OCI-LY1 (cell line): ENCODE measurements at regions not wholly inside any gene's neighbourhood (a gene's known extent, or its start where the extent isn't known, plus 50 kb on each side); places are given as distances from the start of the nearest gene placed in this dataset.
"Not testable (repeated sequence)": the region's sequence is repeated elsewhere in the genome, so short reads cannot be mapped to it uniquely, and the experiment has no call there.

Experiments used
- H2AFZ ChIP-seq: fragments of 200-600 bp; sonication (generic), shearing (Covaris generic); 2 replicates; pipeline ENCODE4 v1.6.0; 2014; ENCODE audit warnings: antibody characterized with exemption, mild to moderate bottlenecking, low read length
- H3F3A ChIP-seq: fragments of 200-600 bp; sonication (generic), shearing (Covaris generic); 2 replicates; pipeline ENCODE4 v1.6.0; 2014; ENCODE audit warnings: mild to moderate bottlenecking, antibody characterized with exemption, low read length, moderate library complexity; ENCODE audit not compliant: insufficient read depth
- H3K27ac ChIP-seq: fragments of 200-600 bp; sonication (generic); 2 replicates; pipeline ENCODE4 v1.5.1; 2014; ENCODE audit warnings: low read length, mixed run types, mild to moderate bottlenecking, low read depth; ENCODE audit not compliant: poor library complexity, severe bottlenecking
- H3K27me3 ChIP-seq: fragments of 200-600 bp; sonication (generic); 2 replicates; pipeline ENCODE4 v1.6.0; 2014; ENCODE audit warnings: antibody characterized with exemption, mild to moderate bottlenecking, low read length, moderate library complexity; ENCODE audit not compliant: insufficient read depth
- H3K36me3 ChIP-seq: fragments of 200-600 bp; sonication (generic); 2 replicates; pipeline ENCODE4 v1.6.1; 2014; ENCODE audit warnings: mild to moderate bottlenecking, antibody characterized with exemption, low read length, moderate library complexity, mixed read lengths; ENCODE audit not compliant: insufficient read depth
- H3K4me1 ChIP-seq: fragments of 200-600 bp; sonication (generic); 2 replicates; pipeline ENCODE4 v1.5.1; 2014; ENCODE audit warnings: mild to moderate bottlenecking, low read length, moderate library complexity; ENCODE audit not compliant: insufficient read depth, severe bottlenecking
- H3K4me2 ChIP-seq: fragments of 200-600 bp; sonication (generic), shearing (Covaris generic); 2 replicates; pipeline ENCODE4 v1.6.1; 2014; ENCODE audit warnings: low read length
- H3K4me3 ChIP-seq: fragments of 200-600 bp; sonication (generic); 2 replicates; pipeline ENCODE4 v1.5.1; 2014; ENCODE audit warnings: low read length, low read depth, mild to moderate bottlenecking, mixed read lengths; ENCODE audit not compliant: poor library complexity, severe bottlenecking
- H3K79me2 ChIP-seq: fragments of 200-600 bp; shearing (Covaris generic); 2 replicates; pipeline ENCODE4 v1.6.1; 2016; ENCODE audit warnings: mixed run types, low read length, mixed read lengths; ENCODE audit not compliant: insufficient read depth
- H3K9ac ChIP-seq: fragments of 200-600 bp; sonication (generic), shearing (Covaris generic); 2 replicates; pipeline ENCODE4 v1.6.1; 2014; ENCODE audit warnings: mild to moderate bottlenecking, low read length, mixed read lengths
- H3K9me2 ChIP-seq: fragments of 200-600 bp; sonication (generic), shearing (Covaris generic); 2 replicates; pipeline ENCODE4 v1.6.1; 2014; ENCODE audit warnings: low read depth, mild to moderate bottlenecking, low read length, mixed read lengths
- H3K9me3 ChIP-seq: fragments of 200-600 bp; shearing (Covaris generic); 2 replicates; pipeline ENCODE4 v1.6.1; 2014; ENCODE audit warnings: low read length, mixed read lengths
- H4K20me1 ChIP-seq: fragments of 200-600 bp; sonication (generic), shearing (Covaris generic); 2 replicates; pipeline ENCODE4 v1.6.0; 2016; ENCODE audit warnings: mild to moderate bottlenecking, low read length; ENCODE audit not compliant: insufficient read depth
- EZH2 ChIP-seq: fragments of 200-600 bp; sonication (generic), shearing (Covaris generic); IDR thresholded peaks from 2 replicates; pipeline ENCODE4 v1.8.0; 2017; ENCODE audit warnings: borderline replicate concordance, mixed run types, mild to moderate bottlenecking, antibody characterized with exemption, low read length, moderate library complexity, mixed read lengths
- TF ChIP-seq, protein P1 (sequence below): fragments of 200-600 bp; sonication (generic), shearing (Covaris generic); IDR thresholded peaks from 2 replicates; pipeline ENCODE4 v1.5.1; 2017; ENCODE audit warnings: mild to moderate bottlenecking, antibody characterized with exemption, low read length, moderate library complexity, mixed read lengths

DNA sequence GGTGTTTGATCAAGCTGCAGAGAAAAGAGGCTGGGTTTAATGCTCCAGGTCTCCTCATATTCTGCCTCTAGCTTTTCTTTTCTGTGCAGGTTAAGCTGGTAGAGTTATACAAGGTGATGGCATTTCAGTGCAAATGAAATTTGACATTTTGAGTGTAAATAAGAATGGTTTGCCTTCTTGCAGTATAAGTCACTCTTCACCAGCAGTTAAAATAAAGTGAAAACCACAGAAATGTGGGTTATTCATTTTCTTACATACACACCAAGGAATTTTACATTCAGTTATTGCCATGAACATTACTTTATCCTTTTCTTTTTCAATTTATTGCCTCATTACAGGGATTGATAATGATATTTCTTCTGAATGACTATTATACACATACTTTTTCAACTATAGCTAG lies 337.5 kb upstream of the PCSK5 start:
- Histone ChIP-seq H3K27ac (no peak overlapping the region), H3K36me3 (no peaks in the 10 kb centered on the region), H3K79me2 (no peaks in the 10 kb centered on the region), H3K27me3 (no peaks in the 10 kb centered on the region; the same call in 1 of the 2 replicates), H3K9me3 (no peaks in the 10 kb centered on the region), H3K9ac (no peak overlapping the region), H3K4me1 (no peaks in the 10 kb centered on the region), H4K20me1 (no peaks in the 10 kb centered on the region), H2AFZ (no peak overlapping the region), H3F3A (no peaks in the 10 kb centered on the region), H3K4me2 (no peak overlapping the region), H3K4me3 (no peak overlapping the region), H3K9me2 (no peaks in the 10 kb centered on the region)
- TF ChIP-seq, protein P1, sequence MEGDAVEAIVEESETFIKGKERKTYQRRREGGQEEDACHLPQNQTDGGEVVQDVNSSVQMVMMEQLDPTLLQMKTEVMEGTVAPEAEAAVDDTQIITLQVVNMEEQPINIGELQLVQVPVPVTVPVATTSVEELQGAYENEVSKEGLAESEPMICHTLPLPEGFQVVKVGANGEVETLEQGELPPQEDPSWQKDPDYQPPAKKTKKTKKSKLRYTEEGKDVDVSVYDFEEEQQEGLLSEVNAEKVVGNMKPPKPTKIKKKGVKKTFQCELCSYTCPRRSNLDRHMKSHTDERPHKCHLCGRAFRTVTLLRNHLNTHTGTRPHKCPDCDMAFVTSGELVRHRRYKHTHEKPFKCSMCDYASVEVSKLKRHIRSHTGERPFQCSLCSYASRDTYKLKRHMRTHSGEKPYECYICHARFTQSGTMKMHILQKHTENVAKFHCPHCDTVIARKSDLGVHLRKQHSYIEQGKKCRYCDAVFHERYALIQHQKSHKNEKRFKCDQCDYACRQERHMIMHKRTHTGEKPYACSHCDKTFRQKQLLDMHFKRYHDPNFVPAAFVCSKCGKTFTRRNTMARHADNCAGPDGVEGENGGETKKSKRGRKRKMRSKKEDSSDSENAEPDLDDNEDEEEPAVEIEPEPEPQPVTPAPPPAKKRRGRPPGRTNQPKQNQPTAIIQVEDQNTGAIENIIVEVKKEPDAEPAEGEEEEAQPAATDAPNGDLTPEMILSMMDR, result no peak
- no peak for TF ChIP-seq EZH2

DNA sequence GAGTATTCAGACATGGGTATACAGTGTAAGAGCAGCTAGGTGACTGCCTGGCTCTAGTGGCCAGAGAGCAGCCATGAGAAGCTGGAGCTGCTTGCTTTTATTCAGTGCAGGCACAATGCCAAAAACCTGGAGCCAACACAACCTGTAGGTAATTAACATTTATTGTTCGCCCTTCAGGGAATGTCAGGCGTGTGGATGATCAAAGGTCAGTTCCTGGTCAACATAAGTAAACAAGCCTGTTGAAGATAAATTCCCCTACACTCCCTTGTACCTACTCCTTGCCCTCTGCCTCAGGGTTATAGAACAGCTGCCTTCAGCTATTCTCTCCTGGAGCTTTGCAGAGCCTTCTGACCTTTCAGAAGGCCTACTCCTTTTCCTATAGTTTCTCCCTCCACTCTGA lies 323.7 kb upstream of the PCSK5 start:
- H3K9me2 ChIP-seq, H3K27ac ChIP-seq, H2AFZ ChIP-seq, H3K4me1 ChIP-seq, H3K4me3 ChIP-seq, H3F3A ChIP-seq, H3K27me3 ChIP-seq, H3K79me2 ChIP-seq, H3K36me3 ChIP-seq, H3K4me2 ChIP-seq, H3K9ac ChIP-seq, H4K20me1 ChIP-seq, H3K9me3 ChIP-seq: not testable (repeated sequence)

DNA sequence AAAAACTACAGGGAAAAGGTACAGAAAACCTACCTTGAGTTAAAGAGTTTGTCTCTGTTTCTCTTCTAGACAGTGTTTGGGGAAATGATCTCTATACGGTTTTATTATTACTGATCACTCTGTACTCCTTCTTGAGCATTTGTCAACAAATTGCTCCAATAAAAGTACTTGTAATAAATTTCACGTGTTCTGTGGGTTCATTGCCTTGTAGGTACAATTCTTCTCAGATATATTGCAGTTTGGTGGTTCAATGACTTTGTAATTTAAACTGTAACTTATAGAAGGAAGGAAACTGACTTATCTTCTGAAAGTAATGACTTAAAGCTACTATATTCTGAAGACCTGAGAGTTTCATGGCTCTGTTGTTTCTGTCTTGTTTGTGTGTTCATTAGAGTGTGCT lies 319.9 kb upstream of the PCSK5 start:
- Histone ChIP-seq H3K36me3 (no peaks in the 10 kb centered on the region), H3K9ac (no peak overlapping the region), H3K27me3 (no peaks in the 10 kb centered on the region), H3K4me3 (no peak overlapping the region), H2AFZ (no peak overlapping the region), H3K79me2 (no peaks in the 10 kb centered on the region), H3K27ac (no peak overlapping the region), H3F3A (no peaks in the 10 kb centered on the region), H3K4me1 (no peaks in the 10 kb centered on the region), H3K4me2 (no peak overlapping the region), H3K9me3 (no peaks in the 10 kb centered on the region), H4K20me1 (no peaks in the 10 kb centered on the region), H3K9me2 (no peaks in the 10 kb centered on the region)
- TF ChIP-seq, protein P1, result no peak
- TF ChIP-seq EZH2, result no peak

DNA sequence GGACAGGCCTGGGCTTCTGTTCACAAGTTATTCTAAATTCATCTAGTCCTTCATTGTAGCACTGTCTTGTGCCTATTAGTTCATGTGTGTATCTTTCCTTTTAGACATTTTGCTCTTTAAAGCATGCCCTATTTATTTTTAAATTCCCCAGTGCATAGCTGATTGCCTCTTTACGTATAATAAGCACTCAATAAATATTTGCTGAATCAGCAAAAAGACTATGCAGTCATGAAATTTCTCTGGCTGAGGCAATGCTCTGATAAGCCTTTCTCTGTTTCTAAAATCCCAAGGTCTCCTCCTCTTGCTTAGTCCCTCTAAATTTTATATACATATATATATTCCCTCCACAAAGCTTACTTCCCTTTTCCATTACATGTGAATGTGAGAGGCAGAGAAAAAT lies 315.9 kb upstream of the PCSK5 start:
- no peak overlapping the region for H3K4me2 ChIP-seq

More for the DNA sequence above, 315.9 kb upstream of the PCSK5 start:
- H3K4me3 ChIP-seq, result no peak overlapping the region
- no peaks in the 10 kb centered on the region for H3K9me3 ChIP-seq
- no peaks in the 10 kb centered on the region for H4K20me1 ChIP-seq
- H3K9me2 ChIP-seq, result no peaks in the 10 kb centered on the region
- TF ChIP-seq, protein P1, result no peak
- TF ChIP-seq EZH2, result no peak
- no peaks in the 10 kb centered on the region for H3F3A ChIP-seq
- no peak overlapping the region for H3K27ac ChIP-seq
- no peaks in the 10 kb centered on the region for H3K79me2 ChIP-seq
- no peaks in the 10 kb centered on the region for H3K4me1 ChIP-seq
- H3K9ac ChIP-seq, result no peak overlapping the region
- H3K36me3 ChIP-seq, result no peaks in the 10 kb centered on the region
- H2AFZ ChIP-seq, result no peak overlapping the region
- H3K27me3 ChIP-seq, result no peaks in the 10 kb centered on the region
